CD14-positive monocyte (primary cell): ENCODE measurements at regions not wholly inside any gene's neighbourhood (a gene's known extent, or its start where the extent isn't known, plus 50 kb on each side); places are given as distances from the start of the nearest gene placed in this dataset.

Experiments used
- DNase-seq, 3 donors: peaks; one replicate each; pipeline ENCODE4 v3.0.0-alpha.2; 2011 to 2022
- H2AFZ ChIP-seq: 2 replicates; pipeline ENCODE4 v1.6.0; 2012; ENCODE audit warnings: mild to moderate bottlenecking, low read depth, low read length, inconsistent platforms; ENCODE audit not compliant: insufficient read depth, poor library complexity, severe bottlenecking
- H3K27ac ChIP-seq, 2 donors: 1 replicate in 1 of 2; 2 replicates in 1 of 2; pipeline ENCODE4 v1.5.1; 2012 to 2013; ENCODE audit warnings: low read length in 2 of 2, control low read depth in 1 of 2, inconsistent platforms in 1 of 2, low read depth in 1 of 2, mild to moderate bottlenecking in 1 of 2
- H3K27me3 ChIP-seq, 2 donors: one replicate each; pipeline versions ENCODE4 v1.6.0 to v1.6.1; 2011 to 2013; ENCODE audit warnings: low read length in 2 of 2; ENCODE audit not compliant: control insufficient read depth in 2 of 2, insufficient read depth in 2 of 2
- H3K36me3 ChIP-seq, 2 donors: replicated peaks in 1 of 2; 1 replicate in 1 of 2; 2 replicates in 1 of 2; pipeline versions ENCODE4 v1.5.1 to v1.6.1; 2012 to 2013; ENCODE audit warnings: low read length in 2 of 2, control low read depth in 1 of 2, inconsistent platforms in 1 of 2, mild to moderate bottlenecking in 1 of 2; ENCODE audit not compliant: insufficient read depth in 2 of 2, control insufficient read depth in 1 of 2
- H3K4me1 ChIP-seq, 2 donors: 1 replicate in 1 of 2; 2 replicates in 1 of 2; pipeline versions ENCODE4 v1.5.1 to v1.6.1; 2012 to 2013; ENCODE audit warnings: low read length in 2 of 2, control low read depth in 1 of 2, inconsistent platforms in 1 of 2, mild to moderate bottlenecking in 1 of 2, moderate library complexity in 1 of 2; ENCODE audit not compliant: insufficient read depth in 2 of 2, control insufficient read depth in 1 of 2
- H3K4me2 ChIP-seq: replicated peaks from 2 replicates; pipeline ENCODE3; 2012; ENCODE audit warnings: low read length, moderate library complexity, mild to moderate bottlenecking; ENCODE audit not compliant: poor library complexity, severe bottlenecking; ENCODE audit errors: extremely low read depth
- H3K4me3 ChIP-seq, 3 experiments: fragments of 200-600 bp in 1 of 3; sonication (generic) in 1 of 3; replicated peaks in 1 of 3; 1 replicate in 2 of 3; 2 replicates in 1 of 3; pipeline ENCODE4 v1.5.1; 2011 to 2013; ENCODE audit warnings: low read length in 3 of 3, mild to moderate bottlenecking in 3 of 3, control low read depth in 2 of 3, low read depth in 2 of 3, inconsistent platforms in 1 of 3, moderate library complexity in 1 of 3
- H3K79me2 ChIP-seq: 2 replicates; pipeline ENCODE4 v1.6.0; 2012; ENCODE audit warnings: mild to moderate bottlenecking, control low read depth, inconsistent platforms, low read length, moderate library complexity; ENCODE audit not compliant: insufficient read depth
- H3K9ac ChIP-seq: 2 replicates; pipeline ENCODE4 v1.6.0; 2017; ENCODE audit warnings: low read length, mild to moderate bottlenecking; ENCODE audit not compliant: insufficient read depth, poor library complexity, severe bottlenecking
- H3K9me3 ChIP-seq, 2 donors: replicated peaks in 1 of 2; 1 replicate in 1 of 2; 2 replicates in 1 of 2; pipeline versions ENCODE4 v1.5.1 to v1.6.1; 2012 to 2013; ENCODE audit warnings: low read length in 2 of 2, control low read depth in 1 of 2; ENCODE audit not compliant: control insufficient read depth in 1 of 2, insufficient read depth in 1 of 2
- H4K20me1 ChIP-seq: 2 replicates; pipeline ENCODE4 v1.6.0; 2012; ENCODE audit warnings: mild to moderate bottlenecking, low read length, control low read depth, moderate library complexity; ENCODE audit not compliant: insufficient read depth
- H3K27ac Mint-ChIP-seq, 7 donors: one replicate each; pipeline ENCODE4 v1.8.0; 2020; ENCODE audit warnings: mild to moderate bottlenecking in 7 of 7, mixed read lengths in 7 of 7, moderate library complexity in 6 of 7, inconsistent platforms in 2 of 7
- H3K27me3 Mint-ChIP-seq, 3 donors: one replicate each; pipeline ENCODE4 v1.8.0; 2021 to 2022; ENCODE audit warnings: low read depth in 3 of 3, mild to moderate bottlenecking in 3 of 3, mixed read lengths in 3 of 3, moderate library complexity in 3 of 3, inconsistent platforms in 1 of 3
- H3K36me3 Mint-ChIP-seq, 2 donors: one replicate each; pipeline ENCODE4 v1.8.0; 2020; ENCODE audit warnings: mixed read lengths in 2 of 2, inconsistent platforms in 1 of 2, mild to moderate bottlenecking in 1 of 2
- H3K4me1 Mint-ChIP-seq: one replicate; pipeline ENCODE4 v1.8.0; 2020; ENCODE audit warnings: mild to moderate bottlenecking, mixed read lengths
- H3K4me3 Mint-ChIP-seq, 2 donors: one replicate each; pipeline ENCODE4 v1.8.0; 2020; ENCODE audit warnings: mild to moderate bottlenecking in 2 of 2, mixed read lengths in 2 of 2, moderate library complexity in 1 of 2
- H3K9me3 Mint-ChIP-seq, 7 donors: one replicate each; pipeline ENCODE4 v1.8.0; 2020 to 2022; ENCODE audit warnings: mixed read lengths in 7 of 7, mild to moderate bottlenecking in 6 of 7, moderate library complexity in 6 of 7, inconsistent platforms in 2 of 7
- CTCF ChIP-seq: fragments of 200-600 bp; IDR thresholded peaks from one replicate; pipeline ENCODE4 v1.8.0; 2022; ENCODE audit warnings: antibody characterized with exemption, mild to moderate bottlenecking
- WGBS: methylation state at CpG from one replicate; pipeline ENCODE4 v1.1.5; 2013; ENCODE audit warnings: missing lambda C conversion rate; ENCODE audit not compliant: insufficient coverage; 5-methylcytosine and 5-hydroxymethylcytosine counted together
- intact Hi-C, 2 donors: fragments of 100-400 bp; cut with micrococcal nuclease; formaldehyde crosslinking; loops; one replicate each; pipeline versions ENCODE4 v1.15.0 to v1.15.1; 2023

GRCh38 chr3:181793006-181793405 is 81.3 kb downstream of the SOX2 start:
- intact Hi-C loops: no loop called here
- H2AFZ ChIP-seq: no peak overlapping the region
- peaks cover 0 to 9% of the 10 kb centered on the region in 2 donors for H3K9me3 ChIP-seq
- Mint-ChIP-seq H3K36me3 (no peaks in the 10 kb centered on the region), H3K27ac (no peak overlapping the region), H3K27me3 (peaks cover 2 to 3% (median 2%) of the 10 kb centered on the region in 3 donors), H3K9me3 (peaks cover 2 to 10% (median 4%) of the 10 kb centered on the region in 7 donors), H3K4me1 (no peaks in the 10 kb centered on the region), H3K4me3 (no peak overlapping the region)
- H3K4me1 ChIP-seq: no peaks in the 10 kb centered on the region
- H3K27me3 ChIP-seq: no peaks in the 10 kb centered on the region
- H3K79me2 ChIP-seq: no peaks in the 10 kb centered on the region
- 64% methylated on average over 3 of the region's 7 CpGs for WGBS
- H4K20me1 ChIP-seq: no peaks in the 10 kb centered on the region
- no peak for TF ChIP-seq CTCF
- DNase-seq: no peak
- no peak overlapping the region for H3K4me2 ChIP-seq
- no peak overlapping the region for H3K27ac ChIP-seq
- H3K36me3 ChIP-seq: no peaks in the 10 kb centered on the region
- no peak overlapping the region for H3K4me3 ChIP-seq
- no peak overlapping the region for H3K9ac ChIP-seq

- H3K4me1 ChIP-seq: no peaks in the 10 kb centered on the region
- Mint-ChIP-seq H3K27me3 (peaks cover 1 to 2% (median 2%) of the 10 kb centered on the region in 3 donors), H3K27ac (peak overlapping the region in 1 of 7 donors; percentile 6), H3K9me3 (peaks cover 0 to 10% (median 2%) of the 10 kb centered on the region in 7 donors), H3K4me1 (no peaks in the 10 kb centered on the region), H3K36me3 (no peaks in the 10 kb centered on the region), H3K4me3 (no peak overlapping the region)
- no peak overlapping the region for H3K9ac ChIP-seq
- 89% methylated on average over 1 of the region's 4 CpGs for WGBS
- no peaks in the 10 kb centered on the region for H3K79me2 ChIP-seq
- no peak overlapping the region for H2AFZ ChIP-seq
- peaks cover 0 to under 1% of the 10 kb centered on the region in 2 donors for H3K9me3 ChIP-seq
- no peaks in the 10 kb centered on the region for H4K20me1 ChIP-seq
- H3K4me3 ChIP-seq: no peak overlapping the region
- H3K4me2 ChIP-seq: no peak overlapping the region
- DNase-seq: no peak
- no peaks in the 10 kb centered on the region for H3K27me3 ChIP-seq
- no peaks in the 10 kb centered on the region for H3K36me3 ChIP-seq
- no peak overlapping the region for H3K27ac ChIP-seq
- no peak for TF ChIP-seq CTCF
- intact Hi-C loops: no loop called here
These were observed 82.5 kb downstream of the SOX2 start for GRCh38 chr3:181794011-181794790.
